ENCODE measurements at regions not wholly inside any gene's neighbourhood (a gene's known extent, or its start where the extent isn't known, plus 50 kb on each side); places are given as distances from the start of the nearest gene placed in this dataset.

GRCh38 chr5:103953601-103954382 lies 391.2 kb upstream of the NUDT12 start:
- H3K4me3 ChIP-seq (ENCODE audit: low read depth, low read length): no peak overlapping the region
- TF ChIP-seq CTCF (IDR thresholded peaks at IDR 0.05; ENCODE audit: low read depth, low read length, missing control alignments): no peak
- in situ Hi-C loops (cut with HindIII; ENCODE audit: low sequenced_read_pairs): no loop called here

GRCh38 chr5:103951776-103952175 lies 389.2 kb upstream of the NUDT12 start:
- no peak for DNase-seq (ENCODE audit: low read depth)
- no peak overlapping the region for H3K4me3 ChIP-seq (ENCODE audit: low read depth, low read length)
- in situ Hi-C loops (cut with HindIII; ENCODE audit: low sequenced_read_pairs): no loop called here
- no peak for TF ChIP-seq CTCF (IDR thresholded peaks at IDR 0.05; ENCODE audit: low read depth, low read length, missing control alignments)

More at GRCh38 chr5:103953601-103954382, 391.2 kb upstream of the NUDT12 start:
- no peak for DNase-seq (ENCODE audit: low read depth)

GRCh38 chr5:103943230-103943629 lies 380.6 kb upstream of the NUDT12 start:
- TF ChIP-seq CTCF (IDR thresholded peaks at IDR 0.05; ENCODE audit: low read depth, low read length, missing control alignments): no peak
- in situ Hi-C loops (cut with HindIII; ENCODE audit: low sequenced_read_pairs): no loop called here

GRCh38 chr5:103942587-103943186 lies 380.1 kb upstream of the NUDT12 start:
- H3K4me3 ChIP-seq (ENCODE audit: low read depth, low read length): no peak overlapping the region
- no peak for DNase-seq (ENCODE audit: low read depth)
- TF ChIP-seq CTCF (IDR thresholded peaks at IDR 0.05; ENCODE audit: low read depth, low read length, missing control alignments): no peak
- in situ Hi-C loops (cut with HindIII; ENCODE audit: low sequenced_read_pairs): no loop called here

More at GRCh38 chr5:103943230-103943629, 380.6 kb upstream of the NUDT12 start:
- no peak overlapping the region for H3K4me3 ChIP-seq (ENCODE audit: low read depth, low read length)
- DNase-seq (ENCODE audit: low read depth): no peak

- no peak for DNase-seq (ENCODE audit: low read depth)
- TF ChIP-seq CTCF (IDR thresholded peaks at IDR 0.05; ENCODE audit: low read depth, low read length, missing control alignments): no peak
- in situ Hi-C loops (cut with HindIII; ENCODE audit: low sequenced_read_pairs): no loop called here
- no peak overlapping the region for H3K4me3 ChIP-seq (ENCODE audit: low read depth, low read length)
Measured at GRCh38 chr5:103941596-103941995, 379.0 kb upstream of the NUDT12 start.

GRCh38 chr5:103938146-103938695 lies 375.6 kb upstream of the NUDT12 start:
- no peak for DNase-seq (ENCODE audit: low read depth)
- in situ Hi-C loops (cut with HindIII; ENCODE audit: low sequenced_read_pairs): no loop called here
- H3K4me3 ChIP-seq (ENCODE audit: low read depth, low read length): no peak overlapping the region
- TF ChIP-seq CTCF (IDR thresholded peaks at IDR 0.05; ENCODE audit: low read depth, low read length, missing control alignments): no peak
